ENCODE measurements at regions not wholly inside any gene's neighbourhood (a gene's known extent, or its start where the extent isn't known, plus 50 kb on each side); places are given as distances from the start of the nearest gene placed in this dataset.

GRCh38 chr6:66161546-66162108 is 454.6 kb upstream of the EYS start:
- no peak overlapping the region for H3K27ac Mint-ChIP-seq
- DNase-seq: no peak
- H3K4me1 Mint-ChIP-seq (ENCODE audit: low read depth): no peaks in the 10 kb centered on the region
- peaks cover 76% of the 10 kb centered on the region for H3K9me3 Mint-ChIP-seq
- TF ChIP-seq CTCF (IDR thresholded peaks at IDR 0.05): no peak
- peaks cover 13% of the 10 kb centered on the region for H3K36me3 Mint-ChIP-seq (ENCODE audit: low read depth)
- no peaks in the 10 kb centered on the region for H3K27me3 Mint-ChIP-seq (ENCODE audit: insufficient read depth)
- no peak overlapping the region for H3K4me3 Mint-ChIP-seq

DNA sequence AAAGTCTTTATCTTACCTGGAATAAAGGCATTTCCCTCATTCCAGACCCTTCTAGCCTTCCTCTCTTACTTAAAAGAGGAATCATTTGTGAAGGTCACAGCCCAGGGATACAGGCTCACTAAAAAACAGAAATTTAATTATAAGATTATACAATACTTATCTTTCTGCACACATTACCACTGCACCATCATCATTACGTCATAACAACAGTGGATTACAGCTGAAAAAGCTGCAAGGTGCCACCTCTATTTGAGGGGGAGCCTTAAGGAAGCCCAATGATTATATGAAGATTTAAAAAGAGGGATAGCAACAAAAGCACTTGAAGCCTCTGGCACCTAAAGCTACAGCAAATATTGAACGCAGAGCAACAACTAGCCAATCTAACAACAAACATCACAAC is 452.9 kb upstream of the EYS start:
- TF ChIP-seq CTCF (IDR thresholded peaks at IDR 0.05): no peak
- Mint-ChIP-seq H3K27me3 (ENCODE audit: insufficient read depth) (no peaks in the 10 kb centered on the region), H3K4me3 (no peak overlapping the region), H3K27ac (no peak overlapping the region), H3K36me3 (ENCODE audit: low read depth) (peaks cover 9% of the 10 kb centered on the region), H3K4me1 (ENCODE audit: low read depth) (no peaks in the 10 kb centered on the region), H3K9me3 (peaks cover 64% of the 10 kb centered on the region)
- DNase-seq: no peak

DNA sequence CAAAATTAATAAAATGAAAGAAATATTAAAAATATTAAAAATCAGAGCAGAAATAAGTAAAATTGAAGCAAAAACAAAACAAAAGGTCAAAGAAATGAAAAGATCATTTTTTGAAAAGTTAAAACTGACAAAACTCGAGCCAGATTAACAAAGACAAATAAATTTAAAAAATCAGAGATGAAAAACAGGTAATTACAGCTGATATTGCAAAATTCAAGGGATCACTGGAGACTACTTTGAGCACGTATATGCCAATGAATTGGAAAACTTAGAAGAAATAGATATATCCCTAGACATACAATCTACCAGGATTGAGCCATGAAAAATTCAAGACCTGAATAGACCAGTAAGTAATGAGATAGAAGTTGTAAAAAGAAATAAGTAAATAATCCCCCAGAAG is 446.2 kb upstream of the EYS start:
- TF ChIP-seq CTCF (IDR thresholded peaks at IDR 0.05): no peak
- Mint-ChIP-seq H3K4me1 (ENCODE audit: low read depth) (no peaks in the 10 kb centered on the region), H3K9me3 (peaks cover 32% of the 10 kb centered on the region), H3K4me3 (no peak overlapping the region), H3K27ac (no peak overlapping the region), H3K27me3 (ENCODE audit: insufficient read depth) (no peaks in the 10 kb centered on the region), H3K36me3 (ENCODE audit: low read depth) (no peaks in the 10 kb centered on the region)
- DNase-seq: no peak

DNA sequence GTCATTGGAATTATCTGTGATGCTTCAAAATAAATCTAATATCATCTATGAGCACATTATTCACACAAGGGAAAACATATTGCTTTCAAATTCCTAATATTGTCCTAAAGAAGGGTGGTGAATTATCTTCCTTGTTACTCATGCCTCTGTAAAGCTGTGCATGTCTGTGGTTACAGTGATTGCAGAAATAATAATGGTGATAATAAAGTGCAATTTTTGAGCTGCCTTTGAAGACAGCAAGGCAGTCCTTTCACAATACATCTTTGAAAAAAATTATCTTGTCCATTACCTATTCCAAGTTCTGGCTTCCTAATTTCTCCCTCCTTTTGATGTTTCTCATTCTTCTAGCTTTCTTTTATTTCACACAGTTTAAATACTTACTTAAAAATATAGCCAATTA is 442.1 kb upstream of the EYS start:
- Mint-ChIP-seq H3K27me3 (ENCODE audit: insufficient read depth) (no peaks in the 10 kb centered on the region; the same call in none of the 2 replicates), H3K4me1 (ENCODE audit: low read depth) (no peaks in the 10 kb centered on the region), H3K9me3 (peaks cover 40% of the 10 kb centered on the region)

GRCh38 chr6:66145867-66146266 is 438.8 kb upstream of the EYS start:
- TF ChIP-seq CTCF (IDR thresholded peaks at IDR 0.05): no peak
- DNase-seq: no peak
- Mint-ChIP-seq H3K27ac (no peak overlapping the region), H3K4me1 (ENCODE audit: low read depth) (no peaks in the 10 kb centered on the region), H3K9me3 (peaks cover 23% of the 10 kb centered on the region), H3K27me3 (ENCODE audit: insufficient read depth) (no peaks in the 10 kb centered on the region; the same call in none of the 2 replicates), H3K36me3 (ENCODE audit: low read depth) (no peaks in the 10 kb centered on the region), H3K4me3 (no peak overlapping the region)

More for the DNA sequence above, 442.1 kb upstream of the EYS start:
- no peak for TF ChIP-seq CTCF (IDR thresholded peaks at IDR 0.05)
- Mint-ChIP-seq H3K27ac (no peak overlapping the region), H3K4me3 (no peak overlapping the region), H3K36me3 (ENCODE audit: low read depth) (no peaks in the 10 kb centered on the region)
- DNase-seq: no peak

DNA sequence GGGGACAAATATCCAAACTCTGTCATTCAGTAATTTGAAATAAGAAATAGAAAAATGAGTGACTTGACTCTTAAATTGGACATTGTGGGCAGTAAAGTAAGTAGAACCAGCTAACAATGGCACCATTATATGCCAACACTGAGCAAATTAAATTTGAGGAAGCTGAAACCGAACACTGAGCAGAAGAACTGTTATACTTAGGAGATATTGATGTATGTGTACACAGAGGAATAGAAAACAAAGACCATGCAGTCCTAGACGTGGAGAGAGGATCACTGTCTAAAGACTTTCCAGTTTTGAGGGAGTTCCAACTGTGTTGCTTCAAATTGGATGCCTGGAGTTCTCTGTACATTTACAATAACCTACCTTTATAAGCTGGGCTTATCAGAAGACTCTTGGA is 427.0 kb upstream of the EYS start:
- H3K9me3 Mint-ChIP-seq: peaks cover 39% of the 10 kb centered on the region
- no peak overlapping the region for H3K27ac Mint-ChIP-seq
- H3K4me3 Mint-ChIP-seq: no peak overlapping the region
- TF ChIP-seq CTCF (IDR thresholded peaks at IDR 0.05): no peak
- H3K27me3 Mint-ChIP-seq (ENCODE audit: insufficient read depth): peaks cover 2% of the 10 kb centered on the region; the same call in 1 of the 2 replicates
- H3K4me1 Mint-ChIP-seq (ENCODE audit: low read depth): no peaks in the 10 kb centered on the region
- DNase-seq: no peak
- no peaks in the 10 kb centered on the region for H3K36me3 Mint-ChIP-seq (ENCODE audit: low read depth)
